GM18870 (cell line): ENCODE measurements at regions not wholly inside any gene's neighbourhood (a gene's known extent, or its start where the extent isn't known, plus 50 kb on each side); places are given as distances from the start of the nearest gene placed in this dataset.

Experiments used
- ATAC-seq: cut with Tn5 transposase; IDR thresholded peaks from one replicate; pipeline ENCODE4 v1.9.1; 2021; ENCODE audit warnings: moderate library complexity; ENCODE audit not compliant: unreplicated experiment

- no peak for ATAC-seq
These were observed 85.2 kb upstream of the SPATA13 start for GRCh38 chr13:24075137-24075975.

GRCh38 chr13:24076109-24076508 lies 84.4 kb upstream of the SPATA13 start:
- no peak for ATAC-seq

- ATAC-seq = no peak
These were observed 83.9 kb upstream of the SPATA13 start for GRCh38 chr13:24076636-24077035.

- ATAC-seq = no peak
These were observed 80.4 kb upstream of the SPATA13 start for GRCh38 chr13:24080134-24080533.

GRCh38 chr13:24081387-24081786 lies 79.1 kb upstream of the SPATA13 start:
- no peak for ATAC-seq

GRCh38 chr13:24083141-24083540 lies 77.4 kb upstream of the SPATA13 start:
- ATAC-seq = no peak

GRCh38 chr13:24083722-24084421 lies 76.6 kb upstream of the SPATA13 start:
- ATAC-seq = no peak

- no peak for ATAC-seq
These were observed 74.9 kb upstream of the SPATA13 start for GRCh38 chr13:24085662-24086061.

GRCh38 chr13:24086642-24087041 lies 73.9 kb upstream of the SPATA13 start:
- ATAC-seq = no peak

- ATAC-seq = no peak
These were observed 72.8 kb upstream of the SPATA13 start for GRCh38 chr13:24087605-24088225.

GRCh38 chr13:24090049-24090448 lies 70.5 kb upstream of the SPATA13 start:
- no peak for ATAC-seq

- no peak for ATAC-seq
These were observed 69.4 kb upstream of the SPATA13 start for GRCh38 chr13:24091080-24091479.

GRCh38 chr13:24092108-24092507 lies 68.4 kb upstream of the SPATA13 start:
- ATAC-seq = no peak

- no peak for ATAC-seq
These were observed 67.5 kb upstream of the SPATA13 start for GRCh38 chr13:24093047-24093446.

- ATAC-seq = no peak
These were observed 63.9 kb upstream of the SPATA13 start for GRCh38 chr13:24096659-24097058.

GRCh38 chr13:24097064-24097463 lies 63.5 kb upstream of the SPATA13 start:
- no peak for ATAC-seq

GRCh38 chr13:24097667-24098066 lies 62.9 kb upstream of the SPATA13 start:
- no peak for ATAC-seq

- no peak for ATAC-seq
These were observed 61.0 kb upstream of the SPATA13 start for GRCh38 chr13:24099490-24099889.

GRCh38 chr13:24100188-24100587 lies 60.3 kb upstream of the SPATA13 start:
- ATAC-seq = no peak

GRCh38 chr13:24103782-24104372 lies 56.6 kb upstream of the SPATA13 start:
- no peak for ATAC-seq

- no peak for ATAC-seq
These were observed 55.8 kb upstream of the SPATA13 start for GRCh38 chr13:24104723-24105122.
